Activated T-cell treated with anti-CD3 and anti-CD28 coated beads, Interleukin-2, amount 50 U/mL, for 24 hours (primary cell): ENCODE measurements at regions not wholly inside any gene's neighbourhood (a gene's known extent, or its start where the extent isn't known, plus 50 kb on each side); places are given as distances from the start of the nearest gene placed in this dataset.
"Not testable (repeated sequence)": the region's sequence is repeated elsewhere in the genome, so short reads cannot be mapped to it uniquely, and the experiment has no call there.

Source experiments
- DNase-seq: peaks from one replicate; pipeline ENCODE4 v3.0.0-alpha.2; 2020
- H3K27ac Mint-ChIP-seq: 2 replicates; pipeline ENCODE4 v1.8.0; 2020; ENCODE audit warnings: mild to moderate bottlenecking, mixed read lengths
- H3K27me3 Mint-ChIP-seq: 2 replicates; pipeline ENCODE4 v1.8.0; 2020; ENCODE audit warnings: mixed read lengths
- H3K36me3 Mint-ChIP-seq: 2 replicates; pipeline ENCODE4 v1.8.0; 2020; ENCODE audit warnings: low read depth, mixed read lengths
- H3K4me1 Mint-ChIP-seq: 2 replicates; pipeline ENCODE4 v1.8.0; 2020; ENCODE audit warnings: low read depth, mixed read lengths
- H3K4me3 Mint-ChIP-seq: 2 replicates; pipeline ENCODE4 v1.8.0; 2020; ENCODE audit warnings: mild to moderate bottlenecking, moderate library complexity, mixed read lengths
- H3K9me3 Mint-ChIP-seq: 2 replicates; pipeline ENCODE4 v1.8.0; 2020; ENCODE audit warnings: mixed read lengths

- H3K9me3 Mint-ChIP-seq: no peaks in the 10 kb centered on the region
- DNase-seq: no peak
- H3K27me3 Mint-ChIP-seq: peaks cover 22% of the 10 kb centered on the region
- H3K4me3 Mint-ChIP-seq: no peak overlapping the region
- peaks cover 5% of the 10 kb centered on the region for H3K4me1 Mint-ChIP-seq
- no peak overlapping the region for H3K27ac Mint-ChIP-seq
- H3K36me3 Mint-ChIP-seq: no peaks in the 10 kb centered on the region
Observed at GRCh38 chr20:36082315-36082915, 72.1 kb upstream of the EPB41L1 start.

GRCh38 chr20:36083200-36083599 is 71.3 kb upstream of the EPB41L1 start:
- DNase-seq, H3K4me3 Mint-ChIP-seq, H3K9me3 Mint-ChIP-seq, H3K36me3 Mint-ChIP-seq, H3K4me1 Mint-ChIP-seq, H3K27ac Mint-ChIP-seq: not testable (repeated sequence)
- peaks cover 20% of the 10 kb centered on the region for H3K27me3 Mint-ChIP-seq

GRCh38 chr20:36084356-36084755 is 70.2 kb upstream of the EPB41L1 start:
- Mint-ChIP-seq H3K4me1 (peaks cover 5% of the 10 kb centered on the region), H3K9me3 (no peaks in the 10 kb centered on the region), H3K27me3 (peaks cover 28% of the 10 kb centered on the region), H3K27ac (no peak overlapping the region), H3K36me3 (no peaks in the 10 kb centered on the region), H3K4me3 (no peak overlapping the region)
- no peak for DNase-seq

- no peaks in the 10 kb centered on the region for H3K9me3 Mint-ChIP-seq
- H3K36me3 Mint-ChIP-seq: no peaks in the 10 kb centered on the region
- H3K4me3 Mint-ChIP-seq: no peak overlapping the region
- no peak for DNase-seq
- H3K27ac Mint-ChIP-seq: no peak overlapping the region
- H3K27me3 Mint-ChIP-seq: peaks cover 33% of the 10 kb centered on the region
- H3K4me1 Mint-ChIP-seq: peaks cover 1% of the 10 kb centered on the region
Observed at GRCh38 chr20:36084897-36085613, 69.5 kb upstream of the EPB41L1 start.

- no peaks in the 10 kb centered on the region for H3K9me3 Mint-ChIP-seq
- no peak overlapping the region for H3K4me3 Mint-ChIP-seq
- DNase-seq: no peak
- H3K27me3 Mint-ChIP-seq: peaks cover 40% of the 10 kb centered on the region
- no peaks in the 10 kb centered on the region for H3K4me1 Mint-ChIP-seq
- H3K36me3 Mint-ChIP-seq: no peaks in the 10 kb centered on the region
- no peak overlapping the region for H3K27ac Mint-ChIP-seq
Observed at GRCh38 chr20:36085686-36086267, 68.8 kb upstream of the EPB41L1 start.

- Mint-ChIP-seq H3K27me3 (peaks cover 49% of the 10 kb centered on the region), H3K36me3 (no peaks in the 10 kb centered on the region), H3K4me1 (peaks cover 1% of the 10 kb centered on the region), H3K4me3 (no peak overlapping the region), H3K9me3 (no peaks in the 10 kb centered on the region), H3K27ac (no peak overlapping the region)
- no peak for DNase-seq
Observed at GRCh38 chr20:36086767-36087166, 67.8 kb upstream of the EPB41L1 start.

- H3K27ac Mint-ChIP-seq: no peak overlapping the region
- H3K4me1 Mint-ChIP-seq: peaks cover 15% of the 10 kb centered on the region
- H3K9me3 Mint-ChIP-seq: no peaks in the 10 kb centered on the region
- H3K27me3 Mint-ChIP-seq: peaks cover 60% of the 10 kb centered on the region
- DNase-seq: no peak
- H3K4me3 Mint-ChIP-seq: no peak overlapping the region
- H3K36me3 Mint-ChIP-seq: no peaks in the 10 kb centered on the region
Observed at GRCh38 chr20:36090223-36090622, 64.3 kb upstream of the EPB41L1 start.

GRCh38 chr20:36091561-36092397 is 62.8 kb upstream of the EPB41L1 start:
- H3K4me1 Mint-ChIP-seq: peaks cover 18% of the 10 kb centered on the region
- no peak for DNase-seq

GRCh38 chr20:36092398-36093024 is 62.0 kb upstream of the EPB41L1 start:
- peak overlapping the region; percentile 60 for H3K27ac Mint-ChIP-seq
- no peaks in the 10 kb centered on the region for H3K36me3 Mint-ChIP-seq
- peaks cover 52% of the 10 kb centered on the region for H3K27me3 Mint-ChIP-seq

More at GRCh38 chr20:36091561-36092397, 62.8 kb upstream of the EPB41L1 start:
- Mint-ChIP-seq H3K36me3 (no peaks in the 10 kb centered on the region), H3K4me3 (peak overlapping the region; percentile 62), H3K9me3 (no peaks in the 10 kb centered on the region), H3K27me3 (peaks cover 52% of the 10 kb centered on the region), H3K27ac (no peak overlapping the region)

GRCh38 chr20:36093025-36093803 is 61.3 kb upstream of the EPB41L1 start:
- Mint-ChIP-seq H3K27me3 (peaks cover 47% of the 10 kb centered on the region), H3K9me3 (no peaks in the 10 kb centered on the region), H3K4me3 (peak overlapping the region; percentile 81), H3K36me3 (no peaks in the 10 kb centered on the region), H3K4me1 (peaks cover 18% of the 10 kb centered on the region), H3K27ac (peak overlapping the region; percentile 60)
- DNase-seq: peak; percentile 57

More at GRCh38 chr20:36092398-36093024, 62.0 kb upstream of the EPB41L1 start:
- DNase-seq: peak; percentile 41
- H3K4me1 Mint-ChIP-seq: peaks cover 18% of the 10 kb centered on the region
- H3K4me3 Mint-ChIP-seq: peak overlapping the region; percentile 81
- H3K9me3 Mint-ChIP-seq: no peaks in the 10 kb centered on the region

GRCh38 chr20:36093804-36094145 is 60.8 kb upstream of the EPB41L1 start:
- H3K4me3 Mint-ChIP-seq: peak overlapping the region; percentile 81
- H3K9me3 Mint-ChIP-seq: no peaks in the 10 kb centered on the region
- peaks cover 21% of the 10 kb centered on the region for H3K4me1 Mint-ChIP-seq
- H3K27me3 Mint-ChIP-seq: peaks cover 42% of the 10 kb centered on the region
- H3K27ac Mint-ChIP-seq: no peak overlapping the region
- DNase-seq: no peak
- H3K36me3 Mint-ChIP-seq: no peaks in the 10 kb centered on the region

- DNase-seq: no peak
- no peak overlapping the region for H3K4me3 Mint-ChIP-seq
- H3K36me3 Mint-ChIP-seq: no peaks in the 10 kb centered on the region
- H3K27me3 Mint-ChIP-seq: peaks cover 39% of the 10 kb centered on the region
- H3K4me1 Mint-ChIP-seq: peaks cover 21% of the 10 kb centered on the region
- H3K9me3 Mint-ChIP-seq: no peaks in the 10 kb centered on the region
- no peak overlapping the region for H3K27ac Mint-ChIP-seq
Observed at GRCh38 chr20:36094497-36094896, 60.0 kb upstream of the EPB41L1 start.

GRCh38 chr20:36096435-36096834 is 58.1 kb upstream of the EPB41L1 start:
- DNase-seq: no peak
- H3K36me3 Mint-ChIP-seq: no peaks in the 10 kb centered on the region
- H3K9me3 Mint-ChIP-seq: no peaks in the 10 kb centered on the region
- no peak overlapping the region for H3K4me3 Mint-ChIP-seq
- peaks cover 21% of the 10 kb centered on the region for H3K4me1 Mint-ChIP-seq
- no peak overlapping the region for H3K27ac Mint-ChIP-seq
- peaks cover 22% of the 10 kb centered on the region for H3K27me3 Mint-ChIP-seq
